MM.1S (cell line): ENCODE measurements at regions not wholly inside any gene's neighbourhood (a gene's known extent, or its start where the extent isn't known, plus 50 kb on each side); places are given as distances from the start of the nearest gene placed in this dataset.

Experiments used
- EZH2 ChIP-seq: fragments of 300-600 bp; sonication (generic); optimal IDR thresholded peaks from 2 replicates; pipeline ENCODE3; 2017; ENCODE audit warnings: low read depth, mild to moderate bottlenecking, antibody characterized with exemption, low read length, mixed read lengths
- EZH2phosphoT487 ChIP-seq: fragments of 300-600 bp; sonication (generic); IDR thresholded peaks from 2 replicates; pipeline ENCODE4 v1.6.1; 2018; ENCODE audit warnings: antibody characterized with exemption, low read length
- TF ChIP-seq, protein P1 (sequence below): fragments of 300-600 bp; sonication (generic); IDR thresholded peaks from 2 replicates; pipeline ENCODE4 v1.5.1; 2016; ENCODE audit warnings: antibody characterized with exemption, low read length, mixed read lengths

DNA sequence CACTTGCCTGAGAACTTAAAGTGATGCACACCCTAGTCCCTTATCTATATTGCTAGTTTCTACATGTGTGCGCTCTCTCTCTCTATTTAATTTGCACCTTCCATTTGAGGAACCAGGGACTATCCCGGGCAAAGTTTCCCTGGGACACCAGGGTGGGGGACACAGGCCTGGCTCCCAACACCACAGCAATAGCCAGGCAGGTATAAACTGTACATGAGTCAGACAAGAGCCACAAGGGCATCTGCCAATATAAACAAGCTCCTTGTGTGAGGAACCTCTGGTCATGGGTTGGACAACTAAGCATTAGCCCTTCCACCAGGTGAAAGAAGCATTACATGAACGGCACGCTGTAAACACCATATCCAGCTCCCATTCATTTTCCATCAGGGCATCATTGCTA lies 455.5 kb downstream of the STIM2 start:
- TF ChIP-seq, protein P1, sequence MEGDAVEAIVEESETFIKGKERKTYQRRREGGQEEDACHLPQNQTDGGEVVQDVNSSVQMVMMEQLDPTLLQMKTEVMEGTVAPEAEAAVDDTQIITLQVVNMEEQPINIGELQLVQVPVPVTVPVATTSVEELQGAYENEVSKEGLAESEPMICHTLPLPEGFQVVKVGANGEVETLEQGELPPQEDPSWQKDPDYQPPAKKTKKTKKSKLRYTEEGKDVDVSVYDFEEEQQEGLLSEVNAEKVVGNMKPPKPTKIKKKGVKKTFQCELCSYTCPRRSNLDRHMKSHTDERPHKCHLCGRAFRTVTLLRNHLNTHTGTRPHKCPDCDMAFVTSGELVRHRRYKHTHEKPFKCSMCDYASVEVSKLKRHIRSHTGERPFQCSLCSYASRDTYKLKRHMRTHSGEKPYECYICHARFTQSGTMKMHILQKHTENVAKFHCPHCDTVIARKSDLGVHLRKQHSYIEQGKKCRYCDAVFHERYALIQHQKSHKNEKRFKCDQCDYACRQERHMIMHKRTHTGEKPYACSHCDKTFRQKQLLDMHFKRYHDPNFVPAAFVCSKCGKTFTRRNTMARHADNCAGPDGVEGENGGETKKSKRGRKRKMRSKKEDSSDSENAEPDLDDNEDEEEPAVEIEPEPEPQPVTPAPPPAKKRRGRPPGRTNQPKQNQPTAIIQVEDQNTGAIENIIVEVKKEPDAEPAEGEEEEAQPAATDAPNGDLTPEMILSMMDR: no peak
- TF ChIP-seq EZH2 (no peak), EZH2phosphoT487 (no peak)
